ENCODE measurements at regions not wholly inside any gene's neighbourhood (a gene's known extent, or its start where the extent isn't known, plus 50 kb on each side); places are given as distances from the start of the nearest gene placed in this dataset.

- no peaks in the 10 kb centered on the region for H3K36me3 Mint-ChIP-seq
- H3K4me1 Mint-ChIP-seq (ENCODE audit: low read depth) = no peaks in the 10 kb centered on the region
- H3K27me3 Mint-ChIP-seq = peaks cover 6% of the 10 kb centered on the region
- H3K4me3 Mint-ChIP-seq = no peak overlapping the region
- no peak overlapping the region for H3K27ac Mint-ChIP-seq
- no peaks in the 10 kb centered on the region for H3K9me3 Mint-ChIP-seq (ENCODE audit: low read depth)
These were observed 300.9 kb downstream of the CYP26B1 start for GRCh38 chr2:71846669-71847291.

DNA sequence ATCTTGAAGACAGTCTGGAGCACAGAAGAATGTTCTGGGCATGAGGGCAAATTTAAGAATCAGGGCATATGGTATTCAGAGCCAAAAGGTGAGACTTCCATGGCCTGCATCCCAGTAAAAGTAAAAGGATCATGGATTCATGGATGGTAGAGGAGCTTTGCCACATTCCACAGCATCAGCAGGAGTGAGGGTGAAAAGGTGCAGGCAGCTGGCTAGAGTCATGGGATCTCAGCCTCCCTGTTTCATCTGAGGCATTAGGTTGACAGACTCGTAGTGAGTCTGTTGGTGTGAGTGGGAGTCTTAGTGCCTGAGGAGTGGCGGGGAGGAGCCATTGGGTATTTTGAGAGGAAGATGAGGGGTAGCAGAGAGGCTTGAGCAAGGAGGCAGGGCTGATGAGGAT is 301.6 kb downstream of the CYP26B1 start:
- Mint-ChIP-seq H3K9me3 (ENCODE audit: low read depth) (no peaks in the 10 kb centered on the region), H3K4me3 (no peak overlapping the region), H3K4me1 (ENCODE audit: low read depth) (no peaks in the 10 kb centered on the region), H3K27me3 (peaks cover 10% of the 10 kb centered on the region), H3K36me3 (no peaks in the 10 kb centered on the region), H3K27ac (no peak overlapping the region)

DNA sequence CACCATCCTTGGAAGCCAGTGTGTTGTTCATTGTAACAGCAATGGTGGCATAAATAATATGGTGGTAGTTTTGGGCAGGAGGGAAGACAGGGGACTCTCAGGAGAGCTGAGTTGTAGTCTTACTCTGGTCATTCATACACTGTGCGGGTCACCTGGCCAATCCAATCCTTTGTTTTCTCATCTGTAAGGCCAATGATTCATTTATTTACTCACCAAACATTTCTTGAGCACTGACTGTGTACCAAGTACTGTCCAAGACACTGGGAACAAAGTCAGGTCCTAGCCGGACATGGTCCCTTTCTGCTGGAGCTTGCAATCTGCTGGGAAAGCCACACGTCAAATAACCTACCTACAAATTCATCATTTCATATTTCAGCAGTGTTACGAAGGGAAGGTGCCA is 302.7 kb downstream of the CYP26B1 start:
- Mint-ChIP-seq H3K4me1 (ENCODE audit: low read depth) (no peaks in the 10 kb centered on the region), H3K36me3 (no peaks in the 10 kb centered on the region), H3K27ac (no peak overlapping the region), H3K9me3 (ENCODE audit: low read depth) (no peaks in the 10 kb centered on the region), H3K4me3 (no peak overlapping the region), H3K27me3 (peaks cover 10% of the 10 kb centered on the region)

GRCh38 chr2:71843391-71843850 is 304.2 kb downstream of the CYP26B1 start:
- H3K27ac Mint-ChIP-seq = no peak overlapping the region
- H3K9me3 Mint-ChIP-seq (ENCODE audit: low read depth) = no peaks in the 10 kb centered on the region
- H3K4me1 Mint-ChIP-seq (ENCODE audit: low read depth) = no peaks in the 10 kb centered on the region
- H3K27me3 Mint-ChIP-seq = peaks cover 10% of the 10 kb centered on the region
- no peak overlapping the region for H3K4me3 Mint-ChIP-seq
- H3K36me3 Mint-ChIP-seq = no peaks in the 10 kb centered on the region

GRCh38 chr2:71842744-71843143 is 304.9 kb downstream of the CYP26B1 start:
- no peaks in the 10 kb centered on the region for H3K36me3 Mint-ChIP-seq
- H3K4me1 Mint-ChIP-seq (ENCODE audit: low read depth) = no peaks in the 10 kb centered on the region
- H3K4me3 Mint-ChIP-seq = no peak overlapping the region
- H3K9me3 Mint-ChIP-seq (ENCODE audit: low read depth) = no peaks in the 10 kb centered on the region
- no peak overlapping the region for H3K27ac Mint-ChIP-seq
- H3K27me3 Mint-ChIP-seq = peaks cover 10% of the 10 kb centered on the region

- peaks cover 12% of the 10 kb centered on the region for H3K27me3 Mint-ChIP-seq
- H3K27ac Mint-ChIP-seq = no peak overlapping the region
- no peaks in the 10 kb centered on the region for H3K9me3 Mint-ChIP-seq (ENCODE audit: low read depth)
- no peaks in the 10 kb centered on the region for H3K36me3 Mint-ChIP-seq
- no peak overlapping the region for H3K4me3 Mint-ChIP-seq
- H3K4me1 Mint-ChIP-seq (ENCODE audit: low read depth) = no peaks in the 10 kb centered on the region
These were observed 307.8 kb downstream of the CYP26B1 start for GRCh38 chr2:71839826-71840225.

- Mint-ChIP-seq H3K4me3 (no peak overlapping the region), H3K9me3 (ENCODE audit: low read depth) (no peaks in the 10 kb centered on the region), H3K27ac (no peak overlapping the region), H3K4me1 (ENCODE audit: low read depth) (no peaks in the 10 kb centered on the region), H3K27me3 (peaks cover 1% of the 10 kb centered on the region), H3K36me3 (no peaks in the 10 kb centered on the region)
These were observed 312.9 kb downstream of the CYP26B1 start for GRCh38 chr2:71834796-71835195.

GRCh38 chr2:71833855-71834560 is 313.7 kb downstream of the CYP26B1 start:
- no peaks in the 10 kb centered on the region for H3K4me1 Mint-ChIP-seq (ENCODE audit: low read depth)
- H3K27me3 Mint-ChIP-seq = peaks cover 1% of the 10 kb centered on the region
- no peak overlapping the region for H3K4me3 Mint-ChIP-seq
- no peaks in the 10 kb centered on the region for H3K36me3 Mint-ChIP-seq
- H3K9me3 Mint-ChIP-seq (ENCODE audit: low read depth) = no peaks in the 10 kb centered on the region
- no peak overlapping the region for H3K27ac Mint-ChIP-seq

DNA sequence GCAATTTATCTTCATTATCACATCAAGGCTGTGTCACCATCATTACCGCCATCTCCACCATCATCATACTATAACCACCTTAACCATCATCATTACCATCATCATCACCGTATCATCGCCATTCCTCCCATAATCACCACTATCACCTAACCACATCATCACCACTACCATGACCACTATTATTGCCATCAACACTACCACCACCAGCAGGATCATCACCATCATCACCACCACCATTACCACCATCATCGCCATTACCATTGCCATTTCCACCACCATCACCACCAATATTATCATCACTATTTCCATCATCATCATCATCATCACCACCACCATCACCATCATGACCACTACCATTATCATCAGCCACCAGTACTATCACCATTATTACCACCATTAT is 314.4 kb downstream of the CYP26B1 start:
- Mint-ChIP-seq H3K4me3 (no peak overlapping the region), H3K36me3 (no peaks in the 10 kb centered on the region), H3K27me3 (peaks cover 1% of the 10 kb centered on the region), H3K27ac (no peak overlapping the region), H3K9me3 (ENCODE audit: low read depth) (no peaks in the 10 kb centered on the region), H3K4me1 (ENCODE audit: low read depth) (no peaks in the 10 kb centered on the region)

GRCh38 chr2:71832844-71833243 is 314.8 kb downstream of the CYP26B1 start:
- Mint-ChIP-seq H3K4me1 (ENCODE audit: low read depth) (no peaks in the 10 kb centered on the region), H3K27me3 (peaks cover 1% of the 10 kb centered on the region), H3K9me3 (ENCODE audit: low read depth) (no peaks in the 10 kb centered on the region), H3K27ac (no peak overlapping the region), H3K4me3 (no peak overlapping the region), H3K36me3 (no peaks in the 10 kb centered on the region)

DNA sequence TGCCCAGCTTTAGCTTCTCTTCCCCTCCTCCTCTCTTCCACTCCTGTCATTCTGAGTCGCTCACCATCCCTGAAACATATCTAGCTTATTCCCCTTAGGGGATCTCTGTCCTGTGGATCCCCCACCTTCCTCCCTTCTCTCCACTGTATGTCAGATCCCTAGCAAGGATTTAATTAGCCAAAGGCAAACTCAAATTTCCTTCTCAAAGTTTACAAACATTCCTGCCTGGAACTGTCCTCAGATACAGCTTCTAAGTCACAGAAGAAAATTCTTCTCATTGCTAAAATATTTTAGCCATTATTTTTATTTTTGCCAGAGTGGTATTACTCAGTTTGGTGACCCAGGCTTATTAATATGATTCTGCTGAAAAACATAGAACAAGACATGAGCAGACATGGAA is 315.3 kb downstream of the CYP26B1 start:
- no peak overlapping the region for H3K27ac Mint-ChIP-seq
- no peaks in the 10 kb centered on the region for H3K9me3 Mint-ChIP-seq (ENCODE audit: low read depth)
- peaks cover 1% of the 10 kb centered on the region for H3K27me3 Mint-ChIP-seq
- H3K36me3 Mint-ChIP-seq = no peaks in the 10 kb centered on the region
- H3K4me1 Mint-ChIP-seq (ENCODE audit: low read depth) = no peaks in the 10 kb centered on the region
- H3K4me3 Mint-ChIP-seq = no peak overlapping the region

DNA sequence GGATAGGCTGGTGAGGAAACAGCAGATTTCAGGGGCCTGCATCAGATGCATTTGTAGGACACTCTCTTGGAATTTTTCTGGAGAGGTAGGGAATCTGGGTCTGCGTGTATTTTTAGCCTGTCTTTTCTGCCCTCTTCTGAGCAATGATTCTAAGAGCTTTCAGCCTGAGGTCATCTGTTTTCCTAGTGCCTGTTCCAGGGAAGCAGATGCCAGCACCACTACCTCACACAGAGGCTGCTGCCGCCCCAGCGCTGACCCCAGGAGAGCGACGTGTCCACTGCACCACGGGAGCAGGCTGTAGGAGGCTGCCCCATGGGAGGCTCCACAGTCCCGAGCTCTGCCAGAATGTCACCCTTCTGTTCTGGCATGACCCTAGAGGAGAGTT is 316.5 kb downstream of the CYP26B1 start:
- Mint-ChIP-seq H3K27ac (no peak overlapping the region), H3K4me3 (no peak overlapping the region), H3K27me3 (no peaks in the 10 kb centered on the region), H3K9me3 (ENCODE audit: low read depth) (no peaks in the 10 kb centered on the region), H3K36me3 (no peaks in the 10 kb centered on the region), H3K4me1 (ENCODE audit: low read depth) (no peaks in the 10 kb centered on the region)

DNA sequence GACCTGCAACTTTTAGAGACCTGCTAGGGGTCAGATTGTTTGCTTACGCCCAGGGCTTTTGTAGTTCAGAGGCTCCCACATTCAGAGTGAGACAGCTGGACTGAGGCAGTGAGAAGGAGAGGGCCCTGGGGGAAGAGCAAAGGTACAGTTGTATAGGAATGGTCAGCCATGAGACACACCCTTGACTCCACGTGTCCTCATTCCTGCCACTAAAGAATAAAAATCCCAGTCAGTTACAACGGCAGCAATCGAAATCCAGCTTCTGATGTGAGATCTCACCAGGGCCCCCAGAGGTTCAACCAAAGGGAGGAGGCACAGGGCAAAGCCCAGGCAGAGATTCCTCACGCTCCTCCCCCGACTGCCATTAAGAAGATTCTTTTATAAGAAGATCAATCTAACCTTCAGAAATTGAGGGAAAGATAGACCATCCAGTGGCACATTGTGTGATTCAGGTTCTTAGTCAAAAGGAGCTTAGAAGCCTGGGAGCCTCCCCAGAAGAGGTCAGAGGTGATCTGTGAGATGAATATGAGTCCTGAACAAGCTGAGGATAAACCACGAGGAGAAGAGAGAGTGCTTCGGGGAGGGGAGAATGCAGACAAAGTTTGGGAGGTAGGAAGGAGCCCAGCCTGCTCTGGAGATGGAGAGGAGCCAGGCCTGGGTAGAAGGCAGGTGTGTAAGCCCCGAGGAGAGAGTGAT is 317.0 kb downstream of the CYP26B1 start:
- no peak overlapping the region for H3K27ac Mint-ChIP-seq

DNA sequence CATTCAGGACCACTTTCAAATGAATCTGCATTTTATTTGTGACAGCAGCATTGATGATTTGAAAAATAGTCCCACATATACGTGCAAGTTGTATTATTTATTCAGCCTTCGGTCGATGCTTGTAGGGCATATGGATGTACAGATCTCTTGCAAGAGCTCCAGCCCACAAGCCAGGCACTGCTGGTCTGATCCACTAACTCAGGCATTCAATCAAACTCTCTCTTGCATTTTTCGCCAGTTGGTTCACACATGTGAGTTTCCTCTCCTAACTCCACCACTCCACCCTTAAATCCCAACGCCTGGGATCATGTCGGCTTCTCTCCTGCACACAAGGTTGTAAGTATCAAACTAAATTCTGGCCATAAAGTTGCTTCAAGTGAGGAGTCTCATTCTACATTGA is 318.7 kb downstream of the CYP26B1 start:
- Mint-ChIP-seq H3K36me3 (no peaks in the 10 kb centered on the region), H3K27ac (no peak overlapping the region), H3K4me3 (no peak overlapping the region), H3K4me1 (ENCODE audit: low read depth) (no peaks in the 10 kb centered on the region), H3K9me3 (ENCODE audit: low read depth) (no peaks in the 10 kb centered on the region), H3K27me3 (peaks cover 3% of the 10 kb centered on the region)

More for the DNA sequence above, 317.0 kb downstream of the CYP26B1 start:
- H3K9me3 Mint-ChIP-seq (ENCODE audit: low read depth) = no peaks in the 10 kb centered on the region
- H3K4me3 Mint-ChIP-seq = no peak overlapping the region
- H3K36me3 Mint-ChIP-seq = no peaks in the 10 kb centered on the region
- H3K27me3 Mint-ChIP-seq = no peaks in the 10 kb centered on the region
- H3K4me1 Mint-ChIP-seq (ENCODE audit: low read depth) = no peaks in the 10 kb centered on the region

DNA sequence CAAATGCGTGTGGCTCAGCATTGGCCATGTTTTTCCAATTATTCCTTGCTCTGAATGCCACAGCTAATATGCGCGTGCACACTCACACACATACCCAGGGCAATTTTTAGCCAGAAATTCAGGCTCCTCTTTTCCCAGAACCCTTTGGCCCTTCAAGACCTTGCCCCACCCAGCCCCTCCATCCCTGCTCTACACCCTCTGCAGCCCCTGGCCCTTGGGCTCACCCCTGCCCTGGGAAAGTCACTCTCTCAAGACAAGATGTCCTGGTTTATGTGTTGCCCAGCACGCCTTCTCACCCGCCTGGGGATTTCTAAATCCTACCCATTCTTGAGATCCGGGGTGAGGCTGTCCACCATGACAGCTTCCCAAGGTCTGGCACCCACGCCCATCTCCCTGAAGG is 319.7 kb downstream of the CYP26B1 start:
- Mint-ChIP-seq H3K4me3 (no peak overlapping the region), H3K36me3 (no peaks in the 10 kb centered on the region), H3K27ac (no peak overlapping the region), H3K9me3 (ENCODE audit: low read depth) (no peaks in the 10 kb centered on the region), H3K4me1 (ENCODE audit: low read depth) (no peaks in the 10 kb centered on the region), H3K27me3 (peaks cover 6% of the 10 kb centered on the region)
